GM23338 (cell line): ENCODE measurements at regions not wholly inside any gene's neighbourhood (a gene's known extent, or its start where the extent isn't known, plus 50 kb on each side); places are given as distances from the start of the nearest gene placed in this dataset.

Source experiments
- ATAC-seq: fragments of 200-7000 bp; cut with Tn5 transposase; 3 replicates; pipeline ENCODE4 v1.9.1; 2020
- DNase-seq: peaks from one replicate; pipeline ENCODE4 v3.0.0-alpha.2; 2015; ENCODE audit warnings: low spot score
- H2AFZ ChIP-seq: fragments of 200-600 bp; sonication (generic); 2 replicates; pipeline ENCODE4 v1.8.0; 2016; ENCODE audit warnings: antibody characterized with exemption, mild to moderate bottlenecking, moderate library complexity
- H3F3A ChIP-seq: fragments of 200-600 bp; sonication (generic); replicated peaks from 2 replicates; pipeline ENCODE4 v1.8.0; 2017; ENCODE audit warnings: antibody characterized with exemption, mixed run types, low read depth
- H3K27ac ChIP-seq: fragments of 200-600 bp; sonication (generic); 2 replicates; pipeline ENCODE4 v1.6.1; 2016; ENCODE audit warnings: low read depth
- H3K27me3 ChIP-seq: fragments of 200-600 bp; sonication (generic); 2 replicates; pipeline ENCODE4 v1.8.0; 2016; ENCODE audit warnings: mild to moderate bottlenecking, mixed run types, moderate library complexity; ENCODE audit not compliant: insufficient read depth
- H3K36me3 ChIP-seq: fragments of 200-600 bp; sonication (generic); 2 replicates; pipeline ENCODE4 v1.8.0; 2016; ENCODE audit warnings: mild to moderate bottlenecking; ENCODE audit not compliant: insufficient read depth
- H3K4me1 ChIP-seq: fragments of 200-600 bp; sonication (generic); 2 replicates; pipeline ENCODE4 v1.8.0; 2016; ENCODE audit warnings: mild to moderate bottlenecking, moderate library complexity; ENCODE audit not compliant: insufficient read depth
- H3K4me2 ChIP-seq: fragments of 200-600 bp; sonication (generic); 2 replicates; pipeline ENCODE4 v1.7.1; 2017; ENCODE audit warnings: mixed run types
- H3K4me3 ChIP-seq: fragments of 200-600 bp; sonication (generic); 2 replicates; pipeline ENCODE4 v1.6.1; 2016; ENCODE audit warnings: mixed run types
- H3K79me2 ChIP-seq: fragments of 200-600 bp; sonication (generic); replicated peaks from 2 replicates; pipeline ENCODE4 v1.8.0; 2017; ENCODE audit warnings: mild to moderate bottlenecking; ENCODE audit not compliant: insufficient read depth
- H3K9me2 ChIP-seq: fragments of 200-600 bp; sonication (generic); 2 replicates; pipeline ENCODE4 v1.8.0; 2017; ENCODE audit not compliant: insufficient read depth
- H4K20me1 ChIP-seq: fragments of 200-600 bp; sonication (generic); replicated peaks from 2 replicates; pipeline ENCODE4 v1.8.0; 2017; ENCODE audit warnings: mild to moderate bottlenecking; ENCODE audit not compliant: insufficient read depth
- H3K27ac Mint-ChIP-seq: 2 replicates; pipeline ENCODE4 v1.8.0; 2020; ENCODE audit warnings: inconsistent platforms, mild to moderate bottlenecking, moderate library complexity, mixed read lengths
- H3K27me3 Mint-ChIP-seq: 3 replicates; pipeline ENCODE4 v1.8.0; 2022; ENCODE audit warnings: low read depth, mild to moderate bottlenecking, moderate library complexity, mixed read lengths, inconsistent platforms; ENCODE audit not compliant: insufficient read depth, poor library complexity
- H3K36me3 Mint-ChIP-seq: 3 replicates; pipeline ENCODE4 v1.8.0; 2021; ENCODE audit warnings: low read depth, mild to moderate bottlenecking, inconsistent platforms, moderate library complexity, mixed read lengths
- H3K4me1 Mint-ChIP-seq: 3 replicates; pipeline ENCODE4 v1.8.0; 2020; ENCODE audit warnings: mild to moderate bottlenecking, inconsistent platforms, mixed read lengths
- H3K4me3 Mint-ChIP-seq: 3 replicates; pipeline ENCODE4 v1.8.0; 2021; ENCODE audit warnings: moderate library complexity, mild to moderate bottlenecking, inconsistent platforms, mixed read lengths
- H3K9me3 Mint-ChIP-seq: 3 replicates; pipeline ENCODE4 v1.8.0; 2020; ENCODE audit warnings: moderate library complexity, mild to moderate bottlenecking, inconsistent platforms, mixed read lengths
- CREB1 ChIP-seq: fragments of 250-450 bp; sonication (Bioruptor Pico); IDR thresholded peaks from 2 replicates; pipeline ENCODE4 v1.5.0; 2020; ENCODE audit warnings: low read depth, mild to moderate bottlenecking, moderate library complexity
- ETS1 ChIP-seq: IDR thresholded peaks from 2 replicates; pipeline ENCODE4 v1.6.1; 2016; ENCODE audit warnings: antibody characterized with exemption
- EZH2 ChIP-seq: fragments of 200-600 bp; sonication (generic); IDR thresholded peaks from one replicate; pipeline ENCODE4 v1.8.0; 2017; ENCODE audit warnings: antibody characterized with exemption, mild to moderate bottlenecking, low read depth; ENCODE audit not compliant: unreplicated experiment
- EZH2phosphoT487 ChIP-seq: fragments of 200-600 bp; sonication (generic); IDR thresholded peaks from one replicate; pipeline ENCODE4 v1.8.1; 2018; ENCODE audit warnings: antibody characterized with exemption; ENCODE audit not compliant: unreplicated experiment
- JUNB ChIP-seq: IDR thresholded peaks from one replicate; pipeline ENCODE4 v1.6.1; 2016; ENCODE audit warnings: antibody characterized with exemption; ENCODE audit not compliant: unreplicated experiment
- NANOG ChIP-seq: IDR thresholded peaks from 2 replicates; pipeline ENCODE4 v1.6.1; 2016; ENCODE audit warnings: antibody characterized with exemption, borderline replicate concordance
- TF ChIP-seq, protein P1 (sequence below): fragments of 250-450 bp; sonication (Bioruptor Pico); IDR thresholded peaks from 2 replicates; pipeline ENCODE4 v1.5.0; 2020; ENCODE audit warnings: mild to moderate bottlenecking, moderate library complexity
- TF ChIP-seq, protein P2 (sequence below): IDR thresholded peaks from one replicate; pipeline ENCODE4 v1.6.1; 2018; ENCODE audit warnings: antibody characterized with exemption; ENCODE audit not compliant: unreplicated experiment

- Histone ChIP-seq H3K4me1 (no peaks in the 10 kb centered on the region), H3K79me2 (no peaks in the 10 kb centered on the region), H3K4me2 (no peak overlapping the region), H3K4me3 (no peak overlapping the region), H3K27me3 (no peaks in the 10 kb centered on the region), H3K27ac (no peak overlapping the region), H3K9me2 (peaks cover 13% of the 10 kb centered on the region), H4K20me1 (no peaks in the 10 kb centered on the region), H3K36me3 (no peaks in the 10 kb centered on the region), H3F3A (no peaks in the 10 kb centered on the region), H2AFZ (no peak overlapping the region)
- H3K27me3 Mint-ChIP-seq: no peaks in the 10 kb centered on the region
- no peak overlapping the region for H3K4me3 Mint-ChIP-seq
- no peaks in the 10 kb centered on the region for H3K36me3 Mint-ChIP-seq
- H3K27ac Mint-ChIP-seq: no peak overlapping the region
- H3K4me1 Mint-ChIP-seq: no peaks in the 10 kb centered on the region
- H3K9me3 Mint-ChIP-seq: peaks cover 22% of the 10 kb centered on the region; the same call in 2 of the 3 replicates
- TF ChIP-seq, protein P1, sequence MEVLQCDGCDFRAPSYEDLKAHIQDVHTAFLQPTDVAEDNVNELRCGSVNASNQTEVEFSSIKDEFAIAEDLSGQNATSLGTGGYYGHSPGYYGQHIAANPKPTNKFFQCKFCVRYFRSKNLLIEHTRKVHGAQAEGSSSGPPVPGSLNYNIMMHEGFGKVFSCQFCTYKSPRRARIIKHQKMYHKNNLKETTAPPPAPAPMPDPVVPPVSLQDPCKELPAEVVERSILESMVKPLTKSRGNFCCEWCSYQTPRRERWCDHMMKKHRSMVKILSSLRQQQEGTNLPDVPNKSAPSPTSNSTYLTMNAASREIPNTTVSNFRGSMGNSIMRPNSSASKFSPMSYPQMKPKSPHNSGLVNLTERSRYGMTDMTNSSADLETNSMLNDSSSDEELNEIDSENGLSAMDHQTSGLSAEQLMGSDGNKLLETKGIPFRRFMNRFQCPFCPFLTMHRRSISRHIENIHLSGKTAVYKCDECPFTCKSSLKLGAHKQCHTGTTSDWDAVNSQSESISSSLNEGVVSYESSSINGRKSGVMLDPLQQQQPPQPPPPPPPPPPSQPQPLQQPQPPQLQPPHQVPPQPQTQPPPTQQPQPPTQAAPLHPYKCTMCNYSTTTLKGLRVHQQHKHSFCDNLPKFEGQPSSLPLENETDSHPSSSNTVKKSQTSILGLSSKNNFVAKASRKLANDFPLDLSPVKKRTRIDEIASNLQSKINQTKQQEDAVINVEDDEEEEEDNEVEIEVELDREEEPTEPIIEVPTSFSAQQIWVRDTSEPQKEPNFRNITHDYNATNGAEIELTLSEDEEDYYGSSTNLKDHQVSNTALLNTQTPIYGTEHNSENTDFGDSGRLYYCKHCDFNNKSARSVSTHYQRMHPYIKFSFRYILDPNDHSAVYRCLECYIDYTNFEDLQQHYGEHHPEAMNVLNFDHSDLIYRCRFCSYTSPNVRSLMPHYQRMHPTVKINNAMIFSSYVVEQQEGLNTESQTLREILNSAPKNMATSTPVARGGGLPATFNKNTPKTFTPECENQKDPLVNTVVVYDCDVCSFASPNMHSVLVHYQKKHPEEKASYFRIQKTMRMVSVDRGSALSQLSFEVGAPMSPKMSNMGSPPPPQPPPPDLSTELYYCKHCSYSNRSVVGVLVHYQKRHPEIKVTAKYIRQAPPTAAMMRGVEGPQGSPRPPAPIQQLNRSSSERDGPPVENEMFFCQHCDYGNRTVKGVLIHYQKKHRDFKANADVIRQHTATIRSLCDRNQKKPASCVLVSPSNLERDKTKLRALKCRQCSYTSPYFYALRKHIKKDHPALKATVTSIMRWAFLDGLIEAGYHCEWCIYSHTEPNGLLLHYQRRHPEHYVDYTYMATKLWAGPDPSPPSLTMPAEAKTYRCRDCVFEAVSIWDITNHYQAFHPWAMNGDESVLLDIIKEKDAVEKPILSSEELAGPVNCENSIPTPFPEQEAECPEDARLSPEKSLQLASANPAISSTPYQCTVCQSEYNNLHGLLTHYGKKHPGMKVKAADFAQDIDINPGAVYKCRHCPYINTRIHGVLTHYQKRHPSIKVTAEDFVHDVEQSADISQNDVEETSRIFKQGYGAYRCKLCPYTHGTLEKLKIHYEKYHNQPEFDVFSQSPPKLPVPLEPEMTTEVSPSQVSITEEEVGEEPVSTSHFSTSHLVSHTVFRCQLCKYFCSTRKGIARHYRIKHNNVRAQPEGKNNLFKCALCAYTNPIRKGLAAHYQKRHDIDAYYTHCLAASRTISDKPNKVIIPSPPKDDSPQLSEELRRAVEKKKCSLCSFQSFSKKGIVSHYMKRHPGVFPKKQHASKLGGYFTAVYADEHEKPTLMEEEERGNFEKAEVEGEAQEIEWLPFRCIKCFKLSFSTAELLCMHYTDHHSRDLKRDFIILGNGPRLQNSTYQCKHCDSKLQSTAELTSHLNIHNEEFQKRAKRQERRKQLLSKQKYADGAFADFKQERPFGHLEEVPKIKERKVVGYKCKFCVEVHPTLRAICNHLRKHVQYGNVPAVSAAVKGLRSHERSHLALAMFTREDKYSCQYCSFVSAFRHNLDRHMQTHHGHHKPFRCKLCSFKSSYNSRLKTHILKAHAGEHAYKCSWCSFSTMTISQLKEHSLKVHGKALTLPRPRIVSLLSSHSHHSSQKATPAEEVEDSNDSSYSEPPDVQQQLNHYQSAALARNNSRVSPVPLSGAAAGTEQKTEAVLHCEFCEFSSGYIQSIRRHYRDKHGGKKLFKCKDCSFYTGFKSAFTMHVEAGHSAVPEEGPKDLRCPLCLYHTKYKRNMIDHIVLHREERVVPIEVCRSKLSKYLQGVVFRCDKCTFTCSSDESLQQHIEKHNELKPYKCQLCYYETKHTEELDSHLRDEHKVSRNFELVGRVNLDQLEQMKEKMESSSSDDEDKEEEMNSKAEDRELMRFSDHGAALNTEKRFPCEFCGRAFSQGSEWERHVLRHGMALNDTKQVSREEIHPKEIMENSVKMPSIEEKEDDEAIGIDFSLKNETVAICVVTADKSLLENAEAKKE (CRISPR knock-in tag): no peak
- TF ChIP-seq, protein P2, sequence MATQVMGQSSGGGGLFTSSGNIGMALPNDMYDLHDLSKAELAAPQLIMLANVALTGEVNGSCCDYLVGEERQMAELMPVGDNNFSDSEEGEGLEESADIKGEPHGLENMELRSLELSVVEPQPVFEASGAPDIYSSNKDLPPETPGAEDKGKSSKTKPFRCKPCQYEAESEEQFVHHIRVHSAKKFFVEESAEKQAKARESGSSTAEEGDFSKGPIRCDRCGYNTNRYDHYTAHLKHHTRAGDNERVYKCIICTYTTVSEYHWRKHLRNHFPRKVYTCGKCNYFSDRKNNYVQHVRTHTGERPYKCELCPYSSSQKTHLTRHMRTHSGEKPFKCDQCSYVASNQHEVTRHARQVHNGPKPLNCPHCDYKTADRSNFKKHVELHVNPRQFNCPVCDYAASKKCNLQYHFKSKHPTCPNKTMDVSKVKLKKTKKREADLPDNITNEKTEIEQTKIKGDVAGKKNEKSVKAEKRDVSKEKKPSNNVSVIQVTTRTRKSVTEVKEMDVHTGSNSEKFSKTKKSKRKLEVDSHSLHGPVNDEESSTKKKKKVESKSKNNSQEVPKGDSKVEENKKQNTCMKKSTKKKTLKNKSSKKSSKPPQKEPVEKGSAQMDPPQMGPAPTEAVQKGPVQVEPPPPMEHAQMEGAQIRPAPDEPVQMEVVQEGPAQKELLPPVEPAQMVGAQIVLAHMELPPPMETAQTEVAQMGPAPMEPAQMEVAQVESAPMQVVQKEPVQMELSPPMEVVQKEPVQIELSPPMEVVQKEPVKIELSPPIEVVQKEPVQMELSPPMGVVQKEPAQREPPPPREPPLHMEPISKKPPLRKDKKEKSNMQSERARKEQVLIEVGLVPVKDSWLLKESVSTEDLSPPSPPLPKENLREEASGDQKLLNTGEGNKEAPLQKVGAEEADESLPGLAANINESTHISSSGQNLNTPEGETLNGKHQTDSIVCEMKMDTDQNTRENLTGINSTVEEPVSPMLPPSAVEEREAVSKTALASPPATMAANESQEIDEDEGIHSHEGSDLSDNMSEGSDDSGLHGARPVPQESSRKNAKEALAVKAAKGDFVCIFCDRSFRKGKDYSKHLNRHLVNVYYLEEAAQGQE: no peak
- TF ChIP-seq CREB1 (no peak), EZH2phosphoT487 (no peak), ETS1 (no peak), NANOG (no peak), JUNB (no peak), EZH2 (no peak)
- ATAC-seq (no peak), DNase-seq (no peak)
These were observed 774.2 kb upstream of the EYS start for GRCh38 chr6:66481216-66481615.
